KOPT-K1 (cell line): ENCODE measurements at regions not wholly inside any gene's neighbourhood (a gene's known extent, or its start where the extent isn't known, plus 50 kb on each side); places are given as distances from the start of the nearest gene placed in this dataset.

Experiments
- H3K27ac ChIP-seq: fragments of 200-600 bp; sonication (generic); 2 replicates; pipeline ENCODE4 v1.5.1; 2016; ENCODE audit warnings: antibody characterized with exemption, mild to moderate bottlenecking, low read depth, low read length; ENCODE audit not compliant: poor library complexity, severe bottlenecking
- H3K36me3 ChIP-seq: fragments of 200-600 bp; sonication (generic); 2 replicates; pipeline ENCODE4 v1.5.1; 2017; ENCODE audit warnings: antibody characterized with exemption, mild to moderate bottlenecking, low read length, moderate library complexity; ENCODE audit not compliant: insufficient read depth
- H3K9me3 ChIP-seq: fragments of 200-600 bp; sonication (generic); 2 replicates; pipeline ENCODE4 v1.5.1; 2017; ENCODE audit warnings: antibody characterized with exemption, low read length, mild to moderate bottlenecking; ENCODE audit not compliant: insufficient read depth, poor library complexity, severe bottlenecking

DNA sequence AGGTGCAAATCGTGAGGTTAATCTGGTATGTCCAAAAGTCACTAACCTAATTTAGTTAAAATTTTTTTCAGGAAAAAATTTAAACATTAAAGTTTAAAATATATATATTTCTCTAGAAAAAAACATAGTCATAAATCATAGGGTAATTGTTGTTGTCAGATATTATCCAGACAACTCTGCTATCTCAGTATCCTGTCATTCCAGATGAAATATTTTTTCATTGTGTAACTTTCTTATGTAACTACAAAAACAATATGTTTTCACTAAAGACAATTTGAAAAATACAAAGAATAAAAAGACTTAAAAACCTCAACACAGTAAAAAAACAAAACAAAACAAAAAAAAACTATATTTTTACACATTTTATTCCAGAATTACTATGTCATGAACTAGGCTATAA lies 57.6 kb downstream of the TENT5A start:
- H3K36me3 ChIP-seq, result no peaks in the 10 kb centered on the region
- H3K27ac ChIP-seq, result no peak overlapping the region
- no peaks in the 10 kb centered on the region for H3K9me3 ChIP-seq

DNA sequence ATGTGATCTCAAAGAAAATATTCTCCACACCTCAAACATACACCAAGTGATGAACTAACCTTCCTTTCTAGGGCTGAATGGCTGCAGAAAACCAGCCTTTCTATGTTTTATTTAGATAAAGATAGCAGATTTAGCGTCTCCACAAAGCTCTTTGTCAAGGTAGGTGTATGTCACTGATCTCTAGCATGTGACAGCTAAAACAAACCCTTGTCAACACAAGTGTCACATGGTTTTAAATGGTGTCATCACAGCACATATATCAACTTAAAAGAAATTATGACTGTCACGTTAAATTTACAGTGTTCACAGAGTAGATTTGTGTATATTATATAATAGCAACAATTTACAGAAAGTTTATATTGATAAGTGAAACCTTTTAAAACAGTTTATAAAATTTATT lies 58.3 kb downstream of the TENT5A start:
- no peak overlapping the region for H3K27ac ChIP-seq
- no peaks in the 10 kb centered on the region for H3K36me3 ChIP-seq
- no peaks in the 10 kb centered on the region for H3K9me3 ChIP-seq

DNA sequence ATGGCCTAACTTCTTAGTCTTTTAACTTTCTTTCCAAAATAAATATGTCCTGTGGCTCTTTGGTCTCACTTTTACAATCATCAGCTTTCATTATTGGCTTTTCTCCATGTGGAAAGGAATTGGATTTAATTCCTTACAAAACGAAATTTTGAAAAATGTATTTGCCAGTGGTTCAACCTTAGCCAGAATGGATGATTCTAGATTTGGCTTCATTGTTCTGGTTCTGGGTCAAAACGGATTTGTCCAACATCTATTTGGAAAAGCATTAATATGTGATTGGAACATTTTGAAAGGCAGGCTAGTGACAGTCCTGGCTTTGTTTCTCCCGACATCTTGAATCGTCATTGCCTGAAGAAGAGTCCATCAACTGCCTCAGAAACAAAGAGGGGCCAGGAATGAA lies 59.2 kb downstream of the TENT5A start:
- Histone ChIP-seq H3K36me3 (no peaks in the 10 kb centered on the region), H3K9me3 (no peaks in the 10 kb centered on the region), H3K27ac (no peak overlapping the region)

- Histone ChIP-seq H3K27ac (no peak overlapping the region), H3K9me3 (no peaks in the 10 kb centered on the region), H3K36me3 (no peaks in the 10 kb centered on the region)
Measured at GRCh38 chr6:81690073-81690472, 62.4 kb downstream of the TENT5A start.

- Histone ChIP-seq H3K36me3 (no peaks in the 10 kb centered on the region), H3K27ac (no peak overlapping the region), H3K9me3 (no peaks in the 10 kb centered on the region)
Measured at GRCh38 chr6:81689580-81689979, 62.9 kb downstream of the TENT5A start.

GRCh38 chr6:81683912-81684311 lies 68.6 kb downstream of the TENT5A start:
- H3K9me3 ChIP-seq, result no peaks in the 10 kb centered on the region
- H3K27ac ChIP-seq, result no peak overlapping the region
- H3K36me3 ChIP-seq, result no peaks in the 10 kb centered on the region

GRCh38 chr6:81682858-81683620 lies 69.4 kb downstream of the TENT5A start:
- no peaks in the 10 kb centered on the region for H3K36me3 ChIP-seq
- no peaks in the 10 kb centered on the region for H3K9me3 ChIP-seq
- H3K27ac ChIP-seq, result no peak overlapping the region

DNA sequence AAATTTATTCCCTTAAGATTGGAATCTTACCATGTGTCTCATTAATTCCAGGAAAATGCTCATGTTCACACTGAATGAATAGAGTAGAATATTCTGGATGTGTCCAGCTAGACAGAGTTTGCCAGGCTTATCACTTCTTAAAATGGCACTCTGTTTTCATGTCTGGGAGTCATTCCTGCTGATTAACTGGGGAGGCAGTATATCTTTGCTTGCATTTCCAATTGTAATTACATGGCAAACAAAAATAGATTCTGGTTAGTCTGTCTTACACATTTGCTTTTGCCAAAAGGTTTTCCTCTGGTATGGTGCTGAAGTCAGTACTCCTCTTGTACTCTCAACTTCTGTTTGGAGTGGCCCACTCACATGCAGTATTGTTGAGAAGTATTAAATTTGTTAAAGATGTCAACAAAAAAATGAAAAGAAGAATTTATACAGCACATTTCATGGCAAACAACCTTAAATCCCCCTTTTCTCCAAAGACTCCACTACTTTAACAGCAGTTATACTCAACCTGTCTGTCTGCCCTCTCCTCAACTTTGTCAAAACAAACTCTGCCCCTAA lies 70.2 kb downstream of the TENT5A start:
- no peaks in the 10 kb centered on the region for H3K36me3 ChIP-seq
- no peak overlapping the region for H3K27ac ChIP-seq
- no peaks in the 10 kb centered on the region for H3K9me3 ChIP-seq

DNA sequence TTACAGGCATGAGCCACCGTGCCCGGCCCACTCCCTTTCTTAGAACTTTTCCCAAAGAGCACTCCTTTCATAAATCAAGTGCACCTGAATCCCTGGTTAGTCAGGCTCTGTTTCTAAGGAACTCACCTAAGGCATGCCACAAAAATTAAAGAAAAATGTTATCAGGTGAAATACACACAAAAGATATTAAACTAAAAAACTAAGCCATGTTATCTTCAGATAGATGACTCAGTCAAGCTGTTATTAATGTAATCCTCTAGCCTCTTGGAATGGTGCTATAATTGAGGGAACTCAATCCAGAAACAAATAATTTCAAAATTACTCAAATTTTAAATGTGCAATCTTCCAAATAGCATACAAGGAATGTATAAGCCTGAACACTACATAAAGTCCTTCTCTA lies 83.0 kb downstream of the TENT5A start:
- Histone ChIP-seq H3K9me3 (no peaks in the 10 kb centered on the region), H3K36me3 (no peaks in the 10 kb centered on the region), H3K27ac (no peak overlapping the region)

- Histone ChIP-seq H3K36me3 (no peaks in the 10 kb centered on the region), H3K9me3 (no peaks in the 10 kb centered on the region), H3K27ac (no peak overlapping the region)
Measured at GRCh38 chr6:81668615-81669047, 83.8 kb downstream of the TENT5A start.

GRCh38 chr6:81666481-81666880 lies 86.0 kb downstream of the TENT5A start:
- no peak overlapping the region for H3K27ac ChIP-seq
- no peaks in the 10 kb centered on the region for H3K36me3 ChIP-seq
- H3K9me3 ChIP-seq, result no peaks in the 10 kb centered on the region

DNA sequence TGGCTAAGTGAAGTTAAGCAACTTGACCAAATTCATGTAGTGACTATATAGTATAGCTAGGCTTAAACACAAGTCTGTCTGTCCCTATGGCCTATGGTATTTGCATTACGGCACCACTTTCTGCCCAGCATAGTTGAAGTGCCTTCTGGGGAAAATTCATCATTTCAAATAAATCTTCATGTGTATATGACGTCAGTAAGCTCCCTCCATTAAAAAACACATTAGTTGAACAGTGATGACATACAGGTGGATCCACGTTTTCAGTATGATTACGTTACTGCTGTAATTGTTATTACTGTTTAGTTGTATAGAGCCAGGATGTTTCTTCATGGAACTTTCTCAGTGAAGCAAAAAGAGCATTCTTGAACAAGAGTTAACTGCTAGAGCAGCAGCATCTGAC lies 96.2 kb downstream of the TENT5A start:
- Histone ChIP-seq H3K9me3 (no peaks in the 10 kb centered on the region), H3K36me3 (no peaks in the 10 kb centered on the region), H3K27ac (no peak overlapping the region)

DNA sequence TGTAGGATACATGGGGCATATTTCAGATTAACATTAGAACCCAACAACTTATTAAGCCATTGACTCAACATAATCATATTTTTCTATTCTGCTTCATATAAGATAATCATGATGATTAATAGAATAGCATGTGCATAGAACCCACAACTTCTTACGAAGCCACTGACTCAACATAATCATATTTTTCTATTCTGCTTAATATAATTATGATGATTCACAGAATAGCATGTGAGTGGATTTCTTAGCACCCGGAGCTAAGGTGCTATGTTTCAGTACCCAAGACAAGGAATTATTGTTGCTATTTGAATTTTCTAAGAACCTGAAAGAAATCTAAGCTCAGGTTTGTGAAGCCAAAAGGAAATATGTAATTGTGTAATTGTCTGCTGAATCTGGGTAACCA lies 96.8 kb downstream of the TENT5A start:
- H3K27ac ChIP-seq, result no peak overlapping the region

GRCh38 chr6:81648502-81648901 lies 104.0 kb downstream of the TENT5A start:
- Histone ChIP-seq H3K9me3 (no peaks in the 10 kb centered on the region), H3K27ac (no peak overlapping the region), H3K36me3 (no peaks in the 10 kb centered on the region)

More for the DNA sequence above, 96.8 kb downstream of the TENT5A start:
- Histone ChIP-seq H3K36me3 (no peaks in the 10 kb centered on the region), H3K9me3 (no peaks in the 10 kb centered on the region)

DNA sequence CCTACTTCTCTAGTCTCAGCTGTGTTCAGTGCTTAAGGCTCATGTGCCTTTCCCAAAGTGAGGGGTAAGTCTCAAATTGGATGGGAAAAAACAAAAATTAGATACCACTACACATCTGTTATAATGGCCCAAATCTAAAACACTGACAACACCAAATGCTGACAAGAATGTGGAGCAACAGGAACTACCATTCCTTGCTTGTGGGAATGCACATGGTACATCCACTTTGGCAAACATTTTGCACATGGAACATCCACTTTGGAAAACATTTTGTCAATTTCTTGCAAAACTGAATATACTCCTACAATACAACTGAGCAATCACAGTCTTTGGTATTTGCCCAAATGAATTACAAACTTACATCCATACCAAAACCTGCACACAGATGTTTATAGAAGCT lies 109.3 kb downstream of the TENT5A start:
- no peaks in the 10 kb centered on the region for H3K36me3 ChIP-seq
- H3K9me3 ChIP-seq, result no peaks in the 10 kb centered on the region

GRCh38 chr6:81640891-81641290 lies 111.6 kb downstream of the TENT5A start:
- Histone ChIP-seq H3K27ac (no peak overlapping the region), H3K36me3 (no peaks in the 10 kb centered on the region), H3K9me3 (no peaks in the 10 kb centered on the region)

More for the DNA sequence above, 109.3 kb downstream of the TENT5A start:
- H3K27ac ChIP-seq, result no peak overlapping the region
